Liver (tissue), 8 donors: ENCODE measurements at regions not wholly inside any gene's neighbourhood (a gene's known extent, or its start where the extent isn't known, plus 50 kb on each side); places are given as distances from the start of the nearest gene placed in this dataset.
"Not testable (repeated sequence)": the region's sequence is repeated elsewhere in the genome, so short reads cannot be mapped to it uniquely, and the experiment has no call there.

Experiments
- DNase-seq: peaks from one replicate; pipeline ENCODE4 v3.0.0-alpha.2; 2017; ENCODE audit warnings: low spot score
- H3K27ac ChIP-seq, 2 donors: one replicate each; pipeline ENCODE4 v1.7.0; 2013; ENCODE audit warnings: inconsistent platforms in 2 of 2, low read length in 2 of 2, control low read depth in 1 of 2, low read depth in 1 of 2, mild to moderate bottlenecking in 1 of 2
- H3K27me3 ChIP-seq, 4 donors: one replicate each; pipeline versions ENCODE4 v1.6.1 to v1.7.0; 2013; ENCODE audit warnings: low read length in 3 of 4, inconsistent platforms in 1 of 4, mild to moderate bottlenecking in 1 of 4, moderate library complexity in 1 of 4; ENCODE audit not compliant: control insufficient read depth in 4 of 4, insufficient read depth in 4 of 4
- H3K36me3 ChIP-seq, 4 donors: one replicate each; pipeline versions ENCODE4 v1.6.1 to v1.7.0; 2013; ENCODE audit warnings: low read length in 3 of 4, mild to moderate bottlenecking in 3 of 4, low read depth in 1 of 4, moderate library complexity in 1 of 4; ENCODE audit not compliant: control insufficient read depth in 4 of 4, insufficient read depth in 3 of 4
- H3K4me1 ChIP-seq, 4 donors: one replicate each; pipeline versions ENCODE4 v1.6.1 to v1.7.0; 2013; ENCODE audit warnings: low read length in 3 of 4, mild to moderate bottlenecking in 3 of 4, moderate library complexity in 1 of 4; ENCODE audit not compliant: control insufficient read depth in 4 of 4, insufficient read depth in 4 of 4
- H3K4me3 ChIP-seq, 3 donors: one replicate each; pipeline versions ENCODE4 v1.6.1 to v1.7.0; 2013; ENCODE audit warnings: low read length in 3 of 3, control low read depth in 1 of 3, low read depth in 1 of 3, mild to moderate bottlenecking in 1 of 3
- H3K9ac ChIP-seq, 2 donors: one replicate each; pipeline ENCODE4 v1.7.0; 2013; ENCODE audit warnings: low read length in 2 of 2, mild to moderate bottlenecking in 2 of 2, moderate library complexity in 2 of 2, control low read depth in 1 of 2, low read depth in 1 of 2
- H3K9me3 ChIP-seq, 4 donors: one replicate each; pipeline versions ENCODE4 v1.6.1 to v1.7.0; 2013; ENCODE audit warnings: low read length in 3 of 4; ENCODE audit not compliant: control insufficient read depth in 4 of 4
- EGR1 ChIP-seq, 2 donors: IDR thresholded peaks; 2 replicates each; pipeline ENCODE4 v1.6.1; 2016 to 2018; ENCODE audit warnings: antibody characterized with exemption in 2 of 2, low read depth in 2 of 2
- FOXA2 ChIP-seq: IDR thresholded peaks from 2 replicates; pipeline ENCODE4 v1.6.1; 2016; ENCODE audit warnings: antibody characterized with exemption
- HNF4G ChIP-seq: IDR thresholded peaks from 2 replicates; pipeline ENCODE4 v1.6.1; 2016; ENCODE audit warnings: antibody characterized with exemption
- JUND ChIP-seq, 2 donors: IDR thresholded peaks; 2 replicates each; pipeline ENCODE4 v1.6.1; 2016; ENCODE audit warnings: antibody characterized with exemption in 2 of 2
- RAD21 ChIP-seq, 2 donors: IDR thresholded peaks; 2 replicates each; pipeline ENCODE4 v1.6.1; 2016; ENCODE audit warnings: antibody characterized with exemption in 2 of 2, mild to moderate bottlenecking in 2 of 2
- SP1 ChIP-seq: IDR thresholded peaks from 2 replicates; pipeline ENCODE4 v1.6.1; 2018; ENCODE audit warnings: antibody characterized with exemption, mild to moderate bottlenecking
- TAF1 ChIP-seq: conservative IDR thresholded peaks from 2 replicates; pipeline ENCODE4 v1.6.1; 2016; ENCODE audit warnings: antibody characterized with exemption, mild to moderate bottlenecking
- YY1 ChIP-seq: IDR thresholded peaks from 2 replicates; pipeline ENCODE4 v1.6.1; 2016; ENCODE audit warnings: antibody characterized with exemption, mild to moderate bottlenecking
- WGBS: extraction: QIAGEN DNeasy Blood & Tissue Kit; methylation state at CpG from one replicate; pipeline ENCODE4 v1.1.7; 2013; 5-methylcytosine and 5-hydroxymethylcytosine counted together
- TF ChIP-seq, protein P1 (sequence below): fragments of 150-350 bp; IDR thresholded peaks from 2 replicates; pipeline ENCODE4 v1.5.1; 2017; ENCODE audit warnings: improper control_type of control experiment, low read depth, low read length; ENCODE audit not compliant: missing input control
- TF ChIP-seq, protein P2 (sequence below): IDR thresholded peaks from 2 replicates; pipeline ENCODE4 v1.6.1; 2016; ENCODE audit warnings: antibody characterized with exemption, mild to moderate bottlenecking
- TF ChIP-seq, protein P3 (sequence below): IDR thresholded peaks from 2 replicates; pipeline ENCODE4 v1.6.1; 2016; ENCODE audit warnings: antibody characterized with exemption
- donor health status: healthy.
- donor health status: healthy.
- donor health status: healthy.
- donor health status: healthy.
- donor health status: healthy.

DNA sequence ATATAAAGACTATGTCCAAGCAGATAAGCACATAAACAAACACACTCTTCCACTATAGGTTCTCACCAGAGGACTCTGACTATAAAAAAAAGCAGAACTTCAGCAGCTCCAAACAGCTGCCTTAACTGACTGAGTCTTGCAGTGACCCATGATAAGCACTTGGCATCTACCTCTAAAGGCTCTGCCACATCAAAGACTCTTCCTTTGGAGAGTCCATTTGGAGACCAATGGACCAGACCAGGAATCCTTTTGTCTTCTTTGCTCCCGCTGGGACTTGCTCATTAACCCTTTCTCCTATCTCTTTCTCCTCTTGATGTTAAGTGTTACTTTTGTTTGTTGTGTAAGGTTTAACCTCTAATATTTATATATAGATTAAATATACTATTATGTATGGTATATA, 424.1 kb downstream of the RSL24D1 start:
- DNase-seq, result no peak
- no peaks in the 10 kb centered on the region for H3K4me1 ChIP-seq
- no peaks in the 10 kb centered on the region for H3K9me3 ChIP-seq
- no peaks in the 10 kb centered on the region for H3K27me3 ChIP-seq
- no peak for TF ChIP-seq EGR1 (IDR thresholded peaks at IDR 0.05; ENCODE audit: low read depth in 2 of 2)
- TF ChIP-seq, protein P1, sequence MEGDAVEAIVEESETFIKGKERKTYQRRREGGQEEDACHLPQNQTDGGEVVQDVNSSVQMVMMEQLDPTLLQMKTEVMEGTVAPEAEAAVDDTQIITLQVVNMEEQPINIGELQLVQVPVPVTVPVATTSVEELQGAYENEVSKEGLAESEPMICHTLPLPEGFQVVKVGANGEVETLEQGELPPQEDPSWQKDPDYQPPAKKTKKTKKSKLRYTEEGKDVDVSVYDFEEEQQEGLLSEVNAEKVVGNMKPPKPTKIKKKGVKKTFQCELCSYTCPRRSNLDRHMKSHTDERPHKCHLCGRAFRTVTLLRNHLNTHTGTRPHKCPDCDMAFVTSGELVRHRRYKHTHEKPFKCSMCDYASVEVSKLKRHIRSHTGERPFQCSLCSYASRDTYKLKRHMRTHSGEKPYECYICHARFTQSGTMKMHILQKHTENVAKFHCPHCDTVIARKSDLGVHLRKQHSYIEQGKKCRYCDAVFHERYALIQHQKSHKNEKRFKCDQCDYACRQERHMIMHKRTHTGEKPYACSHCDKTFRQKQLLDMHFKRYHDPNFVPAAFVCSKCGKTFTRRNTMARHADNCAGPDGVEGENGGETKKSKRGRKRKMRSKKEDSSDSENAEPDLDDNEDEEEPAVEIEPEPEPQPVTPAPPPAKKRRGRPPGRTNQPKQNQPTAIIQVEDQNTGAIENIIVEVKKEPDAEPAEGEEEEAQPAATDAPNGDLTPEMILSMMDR, result no peak
- TF ChIP-seq HNF4G, result no peak
- no peak for TF ChIP-seq JUND (IDR thresholded peaks at IDR 0.05)
- TF ChIP-seq, protein P2, sequence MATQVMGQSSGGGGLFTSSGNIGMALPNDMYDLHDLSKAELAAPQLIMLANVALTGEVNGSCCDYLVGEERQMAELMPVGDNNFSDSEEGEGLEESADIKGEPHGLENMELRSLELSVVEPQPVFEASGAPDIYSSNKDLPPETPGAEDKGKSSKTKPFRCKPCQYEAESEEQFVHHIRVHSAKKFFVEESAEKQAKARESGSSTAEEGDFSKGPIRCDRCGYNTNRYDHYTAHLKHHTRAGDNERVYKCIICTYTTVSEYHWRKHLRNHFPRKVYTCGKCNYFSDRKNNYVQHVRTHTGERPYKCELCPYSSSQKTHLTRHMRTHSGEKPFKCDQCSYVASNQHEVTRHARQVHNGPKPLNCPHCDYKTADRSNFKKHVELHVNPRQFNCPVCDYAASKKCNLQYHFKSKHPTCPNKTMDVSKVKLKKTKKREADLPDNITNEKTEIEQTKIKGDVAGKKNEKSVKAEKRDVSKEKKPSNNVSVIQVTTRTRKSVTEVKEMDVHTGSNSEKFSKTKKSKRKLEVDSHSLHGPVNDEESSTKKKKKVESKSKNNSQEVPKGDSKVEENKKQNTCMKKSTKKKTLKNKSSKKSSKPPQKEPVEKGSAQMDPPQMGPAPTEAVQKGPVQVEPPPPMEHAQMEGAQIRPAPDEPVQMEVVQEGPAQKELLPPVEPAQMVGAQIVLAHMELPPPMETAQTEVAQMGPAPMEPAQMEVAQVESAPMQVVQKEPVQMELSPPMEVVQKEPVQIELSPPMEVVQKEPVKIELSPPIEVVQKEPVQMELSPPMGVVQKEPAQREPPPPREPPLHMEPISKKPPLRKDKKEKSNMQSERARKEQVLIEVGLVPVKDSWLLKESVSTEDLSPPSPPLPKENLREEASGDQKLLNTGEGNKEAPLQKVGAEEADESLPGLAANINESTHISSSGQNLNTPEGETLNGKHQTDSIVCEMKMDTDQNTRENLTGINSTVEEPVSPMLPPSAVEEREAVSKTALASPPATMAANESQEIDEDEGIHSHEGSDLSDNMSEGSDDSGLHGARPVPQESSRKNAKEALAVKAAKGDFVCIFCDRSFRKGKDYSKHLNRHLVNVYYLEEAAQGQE, result no peak
- no peak overlapping the region for H3K4me3 ChIP-seq
- WGBS, result 62% methylated on average over 1 of the region's 1 CpG
- H3K27ac ChIP-seq, result no peak overlapping the region
- H3K36me3 ChIP-seq, result no peaks in the 10 kb centered on the region
- H3K9ac ChIP-seq, result no peak overlapping the region

DNA sequence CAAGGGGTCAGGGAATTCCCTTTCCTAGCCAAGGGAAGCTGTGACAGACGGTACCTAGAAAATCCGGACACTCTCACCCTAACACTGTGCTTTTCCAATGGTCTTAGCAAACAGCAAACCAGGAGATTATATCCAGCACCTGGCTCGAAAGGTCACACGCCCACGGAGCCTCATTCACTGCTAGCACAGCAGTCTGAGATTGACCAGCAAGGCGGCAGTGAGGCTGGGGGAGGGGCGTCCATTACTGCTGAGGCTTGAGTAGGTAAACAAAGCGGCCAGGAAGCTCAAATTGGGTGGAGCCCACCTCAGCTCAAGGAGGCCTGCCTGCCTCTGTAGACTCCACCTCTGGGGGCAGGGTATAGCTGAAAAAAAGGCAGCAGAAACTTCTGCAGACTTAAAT, 447.3 kb downstream of the RSL24D1 start:
- H3K27me3 ChIP-seq, DNase-seq: not testable (repeated sequence)
- 73% methylated on average over 8 of the region's 8 CpGs for WGBS

DNA sequence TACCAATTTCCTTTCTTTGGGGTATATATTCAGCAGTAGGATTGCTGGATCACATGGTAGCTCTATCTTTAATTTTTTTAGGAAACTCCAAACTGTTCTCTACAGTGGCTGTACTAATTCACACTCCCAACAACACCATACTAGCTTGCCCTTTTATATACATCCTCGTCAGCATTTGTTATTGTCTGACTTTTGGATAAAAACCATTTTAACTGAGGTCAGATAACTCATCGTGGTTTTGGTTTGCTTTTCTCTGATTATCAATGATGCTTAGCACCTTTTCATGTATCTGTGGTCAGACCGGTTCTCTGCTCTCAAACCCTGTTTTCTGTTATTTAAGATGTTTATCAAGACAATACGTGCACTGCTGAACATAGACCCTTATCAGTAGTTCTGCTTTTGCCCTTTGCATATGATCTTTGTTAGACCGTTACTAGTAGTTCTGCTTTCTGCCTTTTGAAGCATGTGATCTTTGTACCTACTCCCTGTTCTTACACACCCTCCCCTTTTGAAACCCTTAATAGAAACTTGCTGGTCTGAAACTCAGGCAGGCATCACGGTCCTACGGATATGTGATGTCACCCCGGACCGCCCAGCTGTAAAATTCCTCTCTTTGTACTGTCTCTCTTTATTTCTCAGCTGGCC, 474.3 kb downstream of the RSL24D1 start:
- no peaks in the 10 kb centered on the region for H3K4me1 ChIP-seq
- WGBS, result 84% methylated on average over 9 of the region's 9 CpGs
- H3K27ac ChIP-seq, result no peak overlapping the region
- no peaks in the 10 kb centered on the region for H3K36me3 ChIP-seq
- DNase-seq, result no peak
- H3K9ac ChIP-seq, result no peak overlapping the region
- no peaks in the 10 kb centered on the region for H3K27me3 ChIP-seq
- H3K4me3 ChIP-seq, result no peak overlapping the region
- TF ChIP-seq SP1 (no peak), YY1 (no peak), FOXA2 (no peak), EGR1 (IDR thresholded peaks at IDR 0.05; ENCODE audit: low read depth in 2 of 2) (no peak), TAF1 (no peak), HNF4G (no peak), RAD21 (IDR thresholded peaks at IDR 0.05) (no peak), JUND (IDR thresholded peaks at IDR 0.05) (no peak)
- TF ChIP-seq, protein P3, sequence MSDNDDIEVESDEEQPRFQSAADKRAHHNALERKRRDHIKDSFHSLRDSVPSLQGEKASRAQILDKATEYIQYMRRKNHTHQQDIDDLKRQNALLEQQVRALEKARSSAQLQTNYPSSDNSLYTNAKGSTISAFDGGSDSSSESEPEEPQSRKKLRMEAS, result no peak
- H3K9me3 ChIP-seq, result peaks cover 0 to 5% (median 2%) of the 10 kb centered on the region in 4 donors

More for the DNA sequence above, 447.3 kb downstream of the RSL24D1 start:
- not testable (repeated sequence) for H3K36me3 ChIP-seq, H3K4me1 ChIP-seq, H3K27ac ChIP-seq, H3K9ac ChIP-seq, H3K9me3 ChIP-seq, H3K4me3 ChIP-seq
